Suprapubic skin (tissue), 4 donors: ENCODE measurements at regions not wholly inside any gene's neighbourhood (a gene's known extent, or its start where the extent isn't known, plus 50 kb on each side); places are given as distances from the start of the nearest gene placed in this dataset.

Experiments used
- DNase-seq, 2 donors: peaks; one replicate each; pipeline ENCODE4 v3.0.0-alpha.2; 2019; ENCODE audit warnings: low spot score in 2 of 2
- H3K27ac ChIP-seq: fragments of 200-600 bp; sonication (generic); one replicate; pipeline ENCODE4 v1.5.1; 2019
- H3K27me3 ChIP-seq: fragments of 200-600 bp; sonication (generic); one replicate; pipeline ENCODE4 v1.5.1; 2019
- H3K36me3 ChIP-seq: fragments of 200-600 bp; sonication (generic); one replicate; pipeline ENCODE4 v1.5.1; 2019
- H3K4me1 ChIP-seq: fragments of 200-600 bp; sonication (generic); one replicate; pipeline ENCODE4 v1.5.1; 2019
- H3K4me3 ChIP-seq: fragments of 200-600 bp; sonication (generic); one replicate; pipeline ENCODE4 v1.5.1; 2019; ENCODE audit warnings: mild to moderate bottlenecking
- H3K9me3 ChIP-seq: fragments of 200-600 bp; sonication (generic); one replicate; pipeline ENCODE4 v1.5.1; 2019
- EP300 ChIP-seq: sonication (generic); formaldehyde crosslinking; IDR thresholded peaks from one replicate; pipeline ENCODE4 v1.6.1; 2017; ENCODE audit warnings: antibody characterized with exemption
- POLR2A ChIP-seq, 2 donors: fragments of 450-650 bp; IDR thresholded peaks; one replicate each; pipeline ENCODE4 v1.6.1; 2017; ENCODE audit warnings: antibody characterized with exemption in 2 of 2, mild to moderate bottlenecking in 2 of 2, moderate library complexity in 2 of 2
- POLR2AphosphoS5 ChIP-seq, 3 donors: sonication (generic); formaldehyde crosslinking; IDR thresholded peaks; one replicate each; pipeline ENCODE4 v1.6.1; 2017; ENCODE audit warnings: antibody characterized with exemption in 3 of 3
- WGBS: methylation state at CpG from one replicate; pipeline ENCODE4 v1.1.5; 2018; 5-methylcytosine and 5-hydroxymethylcytosine counted together
- TF ChIP-seq, protein P1 (sequence below), 2 donors: fragments of 200-600 bp in 1 of 2; fragments of 450-650 bp in 1 of 2; sonication (generic) in 1 of 2; IDR thresholded peaks; one replicate each; pipeline ENCODE4 v1.5.1; 2016 to 2019; ENCODE audit warnings: antibody characterized with exemption in 2 of 2, mild to moderate bottlenecking in 1 of 2, moderate library complexity in 1 of 2

DNA sequence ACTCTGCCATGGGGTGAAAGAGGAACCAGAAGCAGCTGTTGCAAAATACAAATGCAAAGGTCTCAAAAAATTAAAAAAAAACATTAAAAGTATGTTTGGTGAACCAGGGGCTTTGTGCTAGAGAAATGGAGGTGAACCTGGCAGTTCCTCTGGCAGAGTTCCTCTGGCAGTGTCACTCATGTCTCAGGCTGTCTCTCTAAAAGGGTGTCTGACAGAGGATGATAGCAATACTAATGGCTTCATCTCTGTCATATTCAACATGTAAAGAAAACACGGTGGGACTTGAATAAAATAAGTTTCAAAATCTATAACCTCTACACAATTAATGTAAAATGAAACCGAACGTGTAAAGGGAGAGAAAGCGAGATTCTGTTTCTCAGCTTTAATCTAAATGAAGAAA lies 375.7 kb upstream of the VWC2 start:
- H3K4me3 ChIP-seq: no peak overlapping the region
- DNase-seq: no peak
- H3K27ac ChIP-seq: no peak overlapping the region
- TF ChIP-seq POLR2AphosphoS5 (IDR thresholded peaks at IDR 0.05): no peak
- TF ChIP-seq, protein P1, sequence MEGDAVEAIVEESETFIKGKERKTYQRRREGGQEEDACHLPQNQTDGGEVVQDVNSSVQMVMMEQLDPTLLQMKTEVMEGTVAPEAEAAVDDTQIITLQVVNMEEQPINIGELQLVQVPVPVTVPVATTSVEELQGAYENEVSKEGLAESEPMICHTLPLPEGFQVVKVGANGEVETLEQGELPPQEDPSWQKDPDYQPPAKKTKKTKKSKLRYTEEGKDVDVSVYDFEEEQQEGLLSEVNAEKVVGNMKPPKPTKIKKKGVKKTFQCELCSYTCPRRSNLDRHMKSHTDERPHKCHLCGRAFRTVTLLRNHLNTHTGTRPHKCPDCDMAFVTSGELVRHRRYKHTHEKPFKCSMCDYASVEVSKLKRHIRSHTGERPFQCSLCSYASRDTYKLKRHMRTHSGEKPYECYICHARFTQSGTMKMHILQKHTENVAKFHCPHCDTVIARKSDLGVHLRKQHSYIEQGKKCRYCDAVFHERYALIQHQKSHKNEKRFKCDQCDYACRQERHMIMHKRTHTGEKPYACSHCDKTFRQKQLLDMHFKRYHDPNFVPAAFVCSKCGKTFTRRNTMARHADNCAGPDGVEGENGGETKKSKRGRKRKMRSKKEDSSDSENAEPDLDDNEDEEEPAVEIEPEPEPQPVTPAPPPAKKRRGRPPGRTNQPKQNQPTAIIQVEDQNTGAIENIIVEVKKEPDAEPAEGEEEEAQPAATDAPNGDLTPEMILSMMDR (IDR thresholded peaks at IDR 0.05): no peak
- no peak for TF ChIP-seq POLR2A (IDR thresholded peaks at IDR 0.05)
- TF ChIP-seq EP300: no peak
- 91% methylated on average over 4 of the region's 4 CpGs for WGBS
- H3K4me1 ChIP-seq: peaks cover 14% of the 10 kb centered on the region
- no peaks in the 10 kb centered on the region for H3K27me3 ChIP-seq
- H3K9me3 ChIP-seq: no peaks in the 10 kb centered on the region
- H3K36me3 ChIP-seq: no peaks in the 10 kb centered on the region

DNA sequence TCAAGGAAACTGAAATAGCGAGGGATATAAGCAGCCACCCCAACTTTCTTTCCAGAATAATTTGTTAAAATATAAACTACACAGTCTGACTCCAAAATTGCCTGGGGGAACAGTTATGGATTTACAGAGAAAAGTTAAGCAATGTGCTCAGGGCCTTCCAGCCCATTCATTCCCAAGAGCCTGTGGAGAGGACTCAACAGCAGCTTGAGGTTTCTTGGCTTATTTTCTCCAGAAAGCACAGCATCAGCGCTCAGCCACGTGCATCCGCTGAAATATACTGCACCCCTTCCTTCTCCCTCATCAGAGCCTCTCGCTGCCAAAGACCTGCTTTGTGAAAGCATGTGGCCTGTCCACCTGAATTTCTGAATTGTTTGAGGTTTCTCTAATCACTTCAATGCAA lies 375.2 kb upstream of the VWC2 start:
- H3K27me3 ChIP-seq: no peaks in the 10 kb centered on the region
- no peaks in the 10 kb centered on the region for H3K9me3 ChIP-seq
- peaks cover 14% of the 10 kb centered on the region for H3K4me1 ChIP-seq
- no peak for DNase-seq
- WGBS: 56% methylated on average over 5 of the region's 5 CpGs
- no peak overlapping the region for H3K4me3 ChIP-seq
- TF ChIP-seq, protein P1 (IDR thresholded peaks at IDR 0.05): no peak
- TF ChIP-seq POLR2A (IDR thresholded peaks at IDR 0.05) (no peak), POLR2AphosphoS5 (IDR thresholded peaks at IDR 0.05) (no peak), EP300 (no peak)
- no peaks in the 10 kb centered on the region for H3K36me3 ChIP-seq
- no peak overlapping the region for H3K27ac ChIP-seq

GRCh38 chr7:49398746-49399145 lies 374.7 kb upstream of the VWC2 start:
- H3K4me3 ChIP-seq: no peak overlapping the region
- no peaks in the 10 kb centered on the region for H3K9me3 ChIP-seq
- TF ChIP-seq EP300 (no peak), POLR2A (IDR thresholded peaks at IDR 0.05) (no peak), POLR2AphosphoS5 (IDR thresholded peaks at IDR 0.05) (no peak)
- TF ChIP-seq, protein P1 (IDR thresholded peaks at IDR 0.05): no peak
- peaks cover 17% of the 10 kb centered on the region for H3K4me1 ChIP-seq
- H3K27ac ChIP-seq: no peak overlapping the region
- no peaks in the 10 kb centered on the region for H3K27me3 ChIP-seq
- no peak for DNase-seq
- 27% methylated on average over 3 of the region's 3 CpGs for WGBS
- H3K36me3 ChIP-seq: no peaks in the 10 kb centered on the region

DNA sequence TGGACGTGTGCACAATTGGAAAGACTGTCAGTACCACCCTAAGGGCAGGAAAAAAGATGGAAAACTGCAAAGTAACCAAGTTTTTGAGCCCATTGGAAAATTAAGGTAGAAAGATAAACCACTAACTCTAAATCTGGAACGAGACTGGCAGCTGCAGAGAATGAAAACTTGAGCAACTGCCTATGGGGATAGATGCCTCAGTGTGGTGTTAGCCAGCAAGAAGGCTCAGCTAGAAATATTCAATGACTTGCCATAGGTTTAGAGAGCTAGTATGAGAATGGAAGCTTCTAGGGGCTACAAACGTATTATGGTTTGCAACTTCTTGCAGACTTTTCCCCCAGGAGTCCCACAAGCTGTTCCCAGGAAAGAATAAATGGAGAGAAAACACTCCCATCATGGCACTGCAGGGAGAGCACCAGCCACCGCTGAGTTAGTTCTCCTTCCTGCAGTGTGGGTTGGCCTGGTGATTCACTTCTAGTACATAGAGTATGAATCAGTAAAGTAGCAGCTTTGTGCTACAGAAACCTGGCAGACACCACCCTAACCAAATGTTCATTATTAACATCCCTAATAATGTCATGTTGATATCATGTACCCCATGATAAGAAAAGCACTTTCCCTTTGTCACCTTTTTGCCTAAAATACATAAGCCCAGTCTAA lies 372.4 kb upstream of the VWC2 start:
- DNase-seq: no peak
- Histone ChIP-seq H3K27ac (no peak overlapping the region), H3K9me3 (no peaks in the 10 kb centered on the region), H3K4me1 (peaks cover 18% of the 10 kb centered on the region), H3K27me3 (no peaks in the 10 kb centered on the region), H3K4me3 (no peak overlapping the region), H3K36me3 (no peaks in the 10 kb centered on the region)
- 53% methylated on average over 4 of the region's 4 CpGs for WGBS
- TF ChIP-seq EP300 (no peak), POLR2A (IDR thresholded peaks at IDR 0.05) (no peak), POLR2AphosphoS5 (IDR thresholded peaks at IDR 0.05) (no peak)
- TF ChIP-seq, protein P1 (IDR thresholded peaks at IDR 0.05): no peak

- no peak overlapping the region for H3K4me3 ChIP-seq
- TF ChIP-seq EP300: no peak
- no peak for TF ChIP-seq POLR2AphosphoS5 (IDR thresholded peaks at IDR 0.05)
- no peak for TF ChIP-seq POLR2A (IDR thresholded peaks at IDR 0.05)
- TF ChIP-seq, protein P1 (IDR thresholded peaks at IDR 0.05): no peak
- WGBS: 52% methylated on average over 2 of the region's 2 CpGs
- no peaks in the 10 kb centered on the region for H3K27me3 ChIP-seq
- H3K9me3 ChIP-seq: no peaks in the 10 kb centered on the region
- no peak overlapping the region for H3K27ac ChIP-seq
- no peak for DNase-seq
- H3K4me1 ChIP-seq: peaks cover 8% of the 10 kb centered on the region
- no peaks in the 10 kb centered on the region for H3K36me3 ChIP-seq
These were observed 369.6 kb upstream of the VWC2 start for GRCh38 chr7:49403844-49404243.
